ENCODE measurements at regions not wholly inside any gene's neighbourhood (a gene's known extent, or its start where the extent isn't known, plus 50 kb on each side); places are given as distances from the start of the nearest gene placed in this dataset.

DNA sequence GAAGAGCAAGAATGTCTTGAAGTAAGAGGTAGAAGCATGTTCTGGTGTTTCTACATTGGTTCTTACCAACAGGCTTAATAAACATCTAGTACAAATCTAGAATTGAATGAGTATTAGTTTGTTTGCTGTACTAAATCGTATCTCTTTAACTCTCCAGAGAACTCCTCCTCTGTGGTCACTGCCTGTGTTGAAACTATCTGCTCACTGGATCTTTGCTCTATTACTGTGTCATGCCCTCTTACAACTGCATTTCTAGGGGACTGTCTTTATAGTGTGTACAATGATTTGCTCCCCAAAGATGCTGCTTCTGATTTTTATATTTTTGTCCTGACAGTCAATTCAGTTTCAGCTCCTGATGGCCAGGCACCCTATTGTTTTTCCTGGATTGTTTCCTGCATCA is 50.1 kb upstream of the E2F7 start:
- TF ChIP-seq, protein P1, sequence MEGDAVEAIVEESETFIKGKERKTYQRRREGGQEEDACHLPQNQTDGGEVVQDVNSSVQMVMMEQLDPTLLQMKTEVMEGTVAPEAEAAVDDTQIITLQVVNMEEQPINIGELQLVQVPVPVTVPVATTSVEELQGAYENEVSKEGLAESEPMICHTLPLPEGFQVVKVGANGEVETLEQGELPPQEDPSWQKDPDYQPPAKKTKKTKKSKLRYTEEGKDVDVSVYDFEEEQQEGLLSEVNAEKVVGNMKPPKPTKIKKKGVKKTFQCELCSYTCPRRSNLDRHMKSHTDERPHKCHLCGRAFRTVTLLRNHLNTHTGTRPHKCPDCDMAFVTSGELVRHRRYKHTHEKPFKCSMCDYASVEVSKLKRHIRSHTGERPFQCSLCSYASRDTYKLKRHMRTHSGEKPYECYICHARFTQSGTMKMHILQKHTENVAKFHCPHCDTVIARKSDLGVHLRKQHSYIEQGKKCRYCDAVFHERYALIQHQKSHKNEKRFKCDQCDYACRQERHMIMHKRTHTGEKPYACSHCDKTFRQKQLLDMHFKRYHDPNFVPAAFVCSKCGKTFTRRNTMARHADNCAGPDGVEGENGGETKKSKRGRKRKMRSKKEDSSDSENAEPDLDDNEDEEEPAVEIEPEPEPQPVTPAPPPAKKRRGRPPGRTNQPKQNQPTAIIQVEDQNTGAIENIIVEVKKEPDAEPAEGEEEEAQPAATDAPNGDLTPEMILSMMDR (IDR thresholded peaks at IDR 0.05; ENCODE audit: low read depth, low read length) = no peak
- DNase-seq (ENCODE audit: low read depth, low spot score) = no peak
- no peak overlapping the region for H3K4me3 ChIP-seq (ENCODE audit: low read depth, low read length)
- in situ Hi-C loops (cut with HindIII; ENCODE audit: low sequenced_read_pairs) = no loop called here

All from astrocyte of the spinal cord (primary cell).